ENCODE measurements at regions not wholly inside any gene's neighbourhood (a gene's known extent, or its start where the extent isn't known, plus 50 kb on each side); places are given as distances from the start of the nearest gene placed in this dataset.
"Not testable (repeated sequence)": the region's sequence is repeated elsewhere in the genome, so short reads cannot be mapped to it uniquely, and the experiment has no call there.

- no peak for DNase-seq
Observed at GRCh38 chr13:71300602-71301001, 566.4 kb downstream of the DACH1 start.

- no peak for DNase-seq
Observed at GRCh38 chr13:71291842-71292146, 575.2 kb downstream of the DACH1 start.

DNA sequence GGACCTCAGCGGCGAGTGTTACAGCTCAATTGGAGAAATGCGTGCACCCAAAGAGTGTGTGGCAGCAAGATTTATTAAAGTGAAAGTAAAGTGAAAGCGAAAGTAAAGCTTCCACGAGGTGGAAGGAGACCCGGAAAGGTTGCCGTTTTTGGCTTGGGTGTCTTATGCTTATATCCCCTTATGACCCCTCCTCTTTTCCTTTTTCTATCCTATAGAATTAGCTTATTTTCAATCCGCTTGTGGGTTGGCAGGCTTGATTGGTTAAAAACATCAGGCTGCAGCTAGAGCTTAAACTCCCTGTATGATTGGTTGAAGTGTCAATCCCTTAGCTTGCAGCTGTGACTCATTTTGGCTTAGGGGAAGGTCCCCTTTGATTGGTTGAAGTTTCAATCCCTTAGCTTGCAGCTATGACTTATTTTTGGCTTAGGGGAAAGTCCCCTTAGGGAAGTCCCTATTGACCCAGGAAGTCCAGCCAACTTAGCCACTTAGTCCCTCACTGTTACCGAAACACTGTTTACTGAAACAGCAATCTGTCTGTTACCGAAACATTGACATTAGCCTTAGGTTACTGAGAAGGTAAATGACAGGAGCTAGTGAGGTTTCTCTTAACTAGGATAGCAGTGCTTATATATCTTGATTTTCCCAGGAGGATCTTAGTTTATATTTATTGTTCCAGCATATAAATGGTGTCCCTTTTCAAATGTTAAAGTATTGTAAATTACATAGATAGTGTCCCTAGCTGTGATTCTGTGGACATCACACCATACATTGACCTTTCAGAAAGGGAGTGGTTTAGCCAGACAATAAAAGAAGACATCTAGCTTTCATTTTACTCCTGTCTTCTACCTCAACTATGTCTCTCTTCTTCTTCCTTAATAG is 575.8 kb downstream of the DACH1 start:
- no peak for DNase-seq

DNA sequence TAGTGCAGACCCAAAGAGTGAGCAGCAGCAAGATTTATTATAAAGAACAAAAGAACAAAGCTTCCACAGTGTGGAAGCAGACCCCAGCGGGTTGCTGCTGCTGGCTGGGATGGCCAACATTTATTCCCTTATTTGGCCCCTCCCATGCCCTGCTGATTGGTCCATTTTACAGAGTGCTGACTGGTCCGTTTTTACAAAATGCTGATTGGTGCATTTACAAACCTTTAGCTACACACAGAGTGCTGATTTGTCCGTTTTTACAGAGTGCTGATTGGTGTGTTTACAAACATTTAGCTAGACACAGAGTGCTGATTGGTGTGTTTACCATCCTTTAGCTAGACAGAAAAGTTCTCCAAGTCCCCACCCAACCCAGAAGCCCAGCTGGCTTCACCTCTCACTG is 577.0 kb downstream of the DACH1 start:
- not testable (repeated sequence) for DNase-seq

DNA sequence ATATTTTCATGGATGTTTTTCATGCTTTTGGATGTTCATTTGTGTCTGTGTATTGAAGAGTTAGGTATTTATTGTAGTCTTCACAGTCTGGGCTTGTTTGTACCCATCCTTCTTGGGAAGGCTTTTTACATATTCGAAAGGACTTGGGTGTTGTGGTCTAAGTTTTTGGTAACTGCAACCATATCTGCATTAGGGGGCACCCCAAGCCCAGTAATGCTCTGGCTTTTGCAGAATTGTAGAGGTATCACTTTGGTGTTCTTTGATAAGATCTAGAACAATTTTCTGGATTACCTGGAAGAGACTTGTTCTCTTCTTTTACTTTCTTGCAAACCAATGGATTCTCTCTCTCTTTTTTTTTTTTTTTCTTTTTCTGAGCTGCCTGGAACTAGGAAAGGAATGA is 581.3 kb downstream of the DACH1 start:
- DNase-seq, result no peak

- no peak for DNase-seq
Observed at GRCh38 chr13:71278512-71278911, 588.5 kb downstream of the DACH1 start.

DNA sequence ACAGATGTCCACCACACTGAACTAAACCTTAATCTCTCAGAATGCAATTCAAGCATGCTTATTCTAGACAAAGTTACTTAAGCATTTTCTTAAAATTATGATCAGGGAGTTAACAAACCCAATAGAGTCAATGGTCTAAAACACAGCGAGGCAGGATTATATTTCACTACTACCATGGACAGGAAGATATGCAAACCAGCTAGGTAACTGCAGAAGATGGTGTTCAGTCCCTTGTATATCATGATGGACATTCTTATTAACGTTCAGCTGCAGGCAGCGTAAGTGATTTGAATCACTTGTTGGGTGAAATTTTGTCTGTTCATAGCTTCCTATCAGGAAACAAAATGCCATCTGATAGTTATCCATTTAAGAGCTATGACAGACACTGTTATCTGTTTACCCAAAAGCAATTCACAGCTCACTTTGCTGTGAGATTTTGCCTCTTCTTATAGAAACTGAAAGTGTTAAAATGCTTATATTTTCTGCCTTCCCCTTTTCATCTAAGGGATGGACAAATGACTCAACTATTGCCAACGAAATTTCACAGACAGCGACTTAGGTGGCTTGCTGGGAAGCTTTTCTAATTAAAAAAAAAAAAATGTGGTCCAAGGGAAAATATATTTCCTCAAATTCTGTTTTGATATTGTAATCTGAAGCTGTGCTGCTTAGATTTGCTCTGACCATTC is 591.9 kb downstream of the DACH1 start:
- DNase-seq, result no peak

DNA sequence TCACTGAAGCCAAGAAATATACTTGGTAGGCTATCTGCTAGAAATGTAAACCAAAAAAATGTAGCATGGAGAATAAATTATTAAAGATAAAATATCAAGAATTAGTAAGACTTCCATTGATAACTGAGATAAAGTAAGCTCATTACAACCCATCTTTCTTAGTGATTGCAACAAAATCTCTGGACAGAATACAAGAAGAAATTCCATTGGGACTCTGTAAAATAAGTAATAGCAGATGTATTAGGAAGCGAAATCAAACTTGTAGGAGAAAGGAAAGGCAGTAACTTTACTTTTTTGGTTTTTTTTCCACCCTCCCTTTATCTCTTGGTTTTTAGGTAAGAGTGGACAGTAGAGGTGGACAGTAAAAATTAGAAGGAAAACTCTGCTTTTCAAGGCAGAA is 605.7 kb downstream of the DACH1 start:
- DNase-seq, result no peak

DNA sequence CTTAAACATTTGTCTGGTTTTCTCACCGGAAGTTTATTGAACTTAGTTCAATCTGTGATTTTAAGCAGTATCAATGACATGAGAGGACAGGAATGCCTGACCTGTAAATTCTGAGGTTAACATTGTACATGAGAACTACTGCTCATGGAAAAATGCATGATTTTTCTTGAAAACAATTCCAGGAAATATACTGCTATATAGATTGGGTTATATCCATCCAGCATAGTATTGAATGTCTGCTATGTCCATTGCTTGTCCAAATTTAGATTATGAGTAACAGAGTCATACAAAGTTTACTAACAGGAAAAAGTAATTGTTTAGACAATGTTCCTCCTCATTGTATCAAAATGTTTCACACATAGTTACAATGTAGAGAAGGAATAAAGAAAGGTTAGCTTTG is 606.8 kb downstream of the DACH1 start:
- no peak for DNase-seq

DNA sequence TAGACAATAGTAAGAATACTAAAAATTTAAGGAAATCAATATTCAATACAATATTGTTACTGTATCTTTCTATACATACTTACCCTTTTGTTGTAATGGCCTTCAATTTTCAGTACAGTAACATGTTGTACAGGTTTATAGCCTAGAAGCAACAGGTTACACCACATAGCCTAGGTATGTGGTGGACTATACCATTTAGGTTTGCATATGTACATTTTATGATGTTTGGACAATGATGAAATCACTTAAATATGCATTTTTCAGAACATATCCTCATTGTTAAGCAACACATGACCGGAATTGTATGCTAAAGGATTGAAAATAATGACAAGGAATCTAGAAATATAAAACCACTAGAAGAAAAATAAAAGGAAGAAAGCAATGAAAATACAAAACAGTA is 611.4 kb downstream of the DACH1 start:
- no peak for DNase-seq

- no peak for DNase-seq
Observed at GRCh38 chr13:71254384-71254783, 612.6 kb downstream of the DACH1 start.

DNA sequence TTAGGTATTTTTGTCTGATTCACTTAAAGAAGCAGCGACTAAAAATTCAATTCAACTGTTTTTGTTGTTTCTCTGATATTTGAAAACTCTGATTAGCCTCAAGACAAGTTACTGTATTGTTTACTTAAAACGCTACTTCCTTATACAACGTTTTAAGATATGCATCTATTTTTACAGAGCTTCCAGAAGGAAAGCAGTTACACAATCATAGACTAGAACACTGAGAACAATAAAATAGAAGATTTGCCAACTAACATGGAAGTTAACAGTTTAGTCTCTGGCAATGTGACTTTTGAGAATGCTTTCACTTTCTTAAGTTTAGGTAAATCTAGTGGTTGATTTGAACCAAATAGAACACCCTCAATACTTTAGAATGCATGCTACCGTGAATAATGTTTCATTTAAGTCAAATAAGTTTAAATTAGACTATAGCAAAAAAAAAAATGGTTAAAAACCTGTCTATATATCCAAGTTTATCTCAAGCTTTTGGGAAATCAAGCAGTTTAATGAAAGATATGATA is 614.8 kb downstream of the DACH1 start:
- no peak for DNase-seq

DNA sequence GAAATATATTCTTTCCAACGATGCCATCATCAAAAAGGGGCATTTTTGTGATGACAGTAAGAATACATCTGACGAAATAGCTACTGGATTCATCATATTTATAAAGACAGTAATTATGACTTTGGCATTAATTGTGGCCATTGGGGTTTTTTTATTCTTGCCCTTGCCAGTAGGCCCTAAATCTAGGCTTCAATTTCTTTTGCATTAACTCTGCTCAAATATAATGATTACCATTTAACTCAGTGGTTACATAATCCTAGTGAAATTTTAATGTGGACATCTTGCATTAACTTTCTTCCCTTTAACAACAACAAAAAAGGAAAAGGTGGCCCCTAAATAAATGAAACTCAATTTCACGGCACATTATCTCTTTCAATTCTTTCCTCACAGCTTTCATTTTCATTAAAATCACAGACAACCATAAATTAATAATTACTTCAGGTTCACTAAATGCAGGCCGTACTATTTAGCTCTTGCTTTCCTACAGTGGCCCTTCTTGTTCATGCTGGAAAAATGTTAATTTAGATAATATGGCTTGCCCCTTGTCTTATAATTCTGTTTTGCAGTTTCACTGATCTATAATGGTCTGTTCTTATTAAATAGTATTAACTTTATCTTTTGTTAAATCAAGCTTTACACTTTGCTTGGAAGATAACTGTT is 615.6 kb downstream of the DACH1 start:
- no peak for DNase-seq

- no peak for DNase-seq
Observed at GRCh38 chr13:71249011-71249410, 618.0 kb downstream of the DACH1 start.

DNA sequence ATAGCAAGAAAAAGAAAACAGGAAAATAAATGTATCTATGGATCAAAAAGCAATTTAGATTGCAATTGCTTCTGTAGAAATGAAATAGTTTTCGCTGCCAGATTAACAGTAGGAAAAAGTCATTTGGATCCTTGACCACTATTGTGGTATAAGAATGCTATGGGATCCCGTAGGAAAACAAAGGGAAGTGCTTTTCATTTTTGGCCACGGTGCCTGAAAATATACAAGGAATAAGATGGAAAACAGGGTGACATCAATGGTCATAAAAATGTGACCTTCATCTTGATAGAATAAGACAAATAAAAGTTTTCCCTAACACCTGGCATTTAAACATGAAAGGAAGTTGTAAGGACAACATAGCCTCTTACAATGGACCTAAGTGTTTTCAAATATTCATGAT is 622.8 kb downstream of the DACH1 start:
- DNase-seq, result no peak

DNA sequence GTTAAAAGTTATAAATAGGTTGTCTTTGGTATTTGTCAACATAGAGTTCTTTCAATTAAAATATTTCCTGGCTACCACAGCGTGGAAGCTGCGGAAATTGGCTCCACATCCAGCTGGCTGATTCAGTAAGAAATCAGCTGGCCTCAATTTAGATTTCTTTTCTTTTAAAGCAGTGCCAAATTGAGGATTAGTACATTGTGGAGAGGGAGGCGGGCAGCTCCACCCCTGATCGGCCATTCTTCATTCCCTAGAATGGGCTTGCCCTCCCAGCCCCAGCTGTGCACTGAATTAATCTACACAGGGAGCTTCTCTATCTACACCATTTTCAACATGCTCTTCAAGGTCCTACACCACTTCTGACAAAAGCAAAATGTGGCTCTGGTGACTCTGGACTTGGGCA is 624.8 kb downstream of the DACH1 start:
- DNase-seq, result peak; percentile 15

GRCh38 chr13:71240911-71241310 is 626.1 kb downstream of the DACH1 start:
- no peak for DNase-seq

DNA sequence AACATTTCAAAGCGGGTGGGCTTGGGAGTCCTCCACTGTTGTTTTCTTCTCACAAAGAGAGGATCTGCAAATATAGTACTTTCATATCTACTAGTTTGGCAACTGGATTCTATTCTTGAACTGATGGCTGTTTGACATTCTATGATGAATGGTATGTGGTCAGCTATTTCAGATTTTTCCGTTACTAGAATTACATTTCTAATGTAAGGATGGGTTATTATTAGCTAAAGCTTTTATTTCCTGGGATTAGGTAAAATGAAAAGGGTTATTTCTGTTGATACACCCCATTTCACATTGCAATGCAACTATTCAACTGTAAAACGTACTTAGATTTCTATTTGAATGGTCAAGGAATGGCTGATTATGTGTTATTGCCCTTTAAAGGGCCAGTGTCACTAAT is 629.7 kb downstream of the DACH1 start:
- no peak for DNase-seq

DNA sequence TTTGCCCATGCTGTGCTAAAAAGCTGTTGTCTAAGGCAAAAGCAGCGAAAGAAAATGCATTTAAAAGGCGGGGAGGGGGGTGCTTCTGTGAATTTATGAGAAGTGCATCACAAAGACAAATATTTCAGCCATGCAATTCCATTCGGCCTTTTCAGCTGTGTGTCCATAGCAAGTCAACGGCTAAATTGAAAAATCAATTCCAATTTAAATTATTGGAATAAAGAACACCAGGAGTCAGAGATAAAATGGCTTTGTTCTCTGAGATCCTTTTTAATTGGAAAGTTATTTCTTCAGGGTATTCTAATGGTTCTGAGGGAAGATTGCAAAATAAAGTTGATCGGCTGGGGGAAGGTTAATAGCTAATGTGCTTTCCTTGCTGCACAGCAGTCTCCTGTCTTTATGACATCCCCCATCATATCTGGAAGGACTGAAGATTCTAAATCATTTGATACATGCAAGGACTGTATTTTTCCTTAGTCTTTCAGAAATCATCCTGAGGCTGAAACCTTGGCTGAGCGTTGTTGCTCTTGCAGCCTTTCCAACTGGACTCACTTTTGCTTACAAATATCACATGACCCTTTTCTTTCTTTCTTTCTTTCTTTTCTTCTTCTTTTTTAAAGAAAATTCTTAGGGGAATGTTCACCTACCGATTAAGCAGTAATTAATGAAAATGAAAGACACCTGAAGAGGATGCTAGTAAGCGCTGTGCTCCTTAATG is 647.1 kb downstream of the DACH1 start:
- peak; percentile 58 for DNase-seq

GRCh38 chr13:71218960-71219359 is 648.0 kb downstream of the DACH1 start:
- peak; percentile 12 for DNase-seq

- no peak for DNase-seq
Observed at GRCh38 chr13:71217827-71218226, 649.2 kb downstream of the DACH1 start.

DNA sequence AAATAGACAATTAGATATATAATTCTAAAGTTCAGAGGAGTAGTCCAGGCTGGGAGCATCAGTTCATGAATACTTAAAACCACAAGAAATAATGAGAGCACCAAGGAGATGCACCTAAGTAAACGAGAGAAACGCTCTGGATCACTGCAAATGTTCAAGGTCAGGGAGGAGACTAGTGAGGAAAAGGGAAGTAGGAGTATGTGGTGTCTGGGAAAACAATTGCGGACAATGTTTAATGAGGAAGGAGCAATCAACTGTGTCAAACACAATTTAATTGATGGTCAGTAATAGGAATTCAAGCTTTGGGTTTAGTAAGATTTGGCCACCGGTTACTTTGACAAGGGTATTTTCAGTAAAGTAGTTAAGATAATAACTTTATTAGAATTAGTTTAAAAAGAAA is 652.2 kb downstream of the DACH1 start:
- peak; percentile 42 for DNase-seq

- DNase-seq, result peak; percentile 11
Observed at GRCh38 chr13:71214357-71214756, 652.6 kb downstream of the DACH1 start.
